Esophagus squamous epithelium (tissue), 4 donors: ENCODE measurements at regions not wholly inside any gene's neighbourhood (a gene's known extent, or its start where the extent isn't known, plus 50 kb on each side); places are given as distances from the start of the nearest gene placed in this dataset.

Experiments used
- CTCF ChIP-seq, 6 experiments: fragments of 450-650 bp in 4 of 6; fragments of 200-600 bp in 2 of 6; sonication (generic) in 2 of 6; IDR thresholded peaks; one replicate each; pipeline ENCODE4 v1.5.1; 2016 to 2019; ENCODE audit warnings: antibody characterized with exemption in 6 of 6, mild to moderate bottlenecking in 4 of 6, moderate library complexity in 4 of 6
- POLR2A ChIP-seq, 4 donors: fragments of 450-650 bp; IDR thresholded peaks; one replicate each; pipeline ENCODE4 v1.6.1; 2017; ENCODE audit warnings: antibody characterized with exemption in 4 of 4, mild to moderate bottlenecking in 4 of 4, moderate library complexity in 3 of 4

GRCh38 chr13:67410645-67411044 is 180.5 kb upstream of the PCDH9 start:
- TF ChIP-seq CTCF (IDR thresholded peaks at IDR 0.05): no peak
- no peak for TF ChIP-seq POLR2A (IDR thresholded peaks at IDR 0.05)
